ENCODE measurements at regions not wholly inside any gene's neighbourhood (a gene's known extent, or its start where the extent isn't known, plus 50 kb on each side); places are given as distances from the start of the nearest gene placed in this dataset.

GRCh38 chr5:104751969-104752368, 1189.4 kb upstream of the NUDT12 start:
- Histone ChIP-seq H4K8ac (replicated peaks; ENCODE audit: insufficient read length, low read depth, low read length) (no peak overlapping the region), H3K14ac (ENCODE audit: insufficient read depth, low read length) (no peak overlapping the region), H3K27ac (ENCODE audit: insufficient read length, low read depth, low read length) (no peak overlapping the region), H3K79me2 (ENCODE audit: insufficient read depth, low read length) (no peaks in the 10 kb centered on the region), H4K91ac (ENCODE audit: insufficient read length, low read depth, low read length) (no peak overlapping the region), H3K4ac (ENCODE audit: low read depth, low read length) (no peak overlapping the region), H2BK5ac (ENCODE audit: insufficient read length, low read length) (no peak overlapping the region), H2BK15ac (ENCODE audit: low read depth, low read length) (no peak overlapping the region), H3K79me1 (ENCODE audit: insufficient read depth, low read depth, low read length, poor library complexity, severe bottlenecking) (no peaks in the 10 kb centered on the region), H3K18ac (ENCODE audit: insufficient read length, low read depth, low read length) (no peak overlapping the region), H2BK20ac (ENCODE audit: low read depth, low read length, poor library complexity, severe bottlenecking) (no peak overlapping the region), H3K23ac (ENCODE audit: insufficient read length, low read depth, low read length) (no peak overlapping the region), H3K9ac (ENCODE audit: extremely low read depth, insufficient read length, low read length) (no peak overlapping the region), H4K20me1 (ENCODE audit: control insufficient read depth, insufficient read depth, insufficient read length) (no peaks in the 10 kb centered on the region), H2AK5ac (ENCODE audit: insufficient read length, low read length) (no peak overlapping the region), H3T11ph (ENCODE audit: low read length) (no peak overlapping the region), H3K56ac (ENCODE audit: insufficient read length, low read depth, low read length) (no peak overlapping the region), H3K9me3 (ENCODE audit: control insufficient read depth, low read depth, low read length) (no peaks in the 10 kb centered on the region), H2AFZ (ENCODE audit: low read length) (no peak overlapping the region), H3K4me1 (ENCODE audit: insufficient read depth, low read length) (peaks cover 2% of the 10 kb centered on the region; the same call in 1 of the 2 replicates), H2BK120ac (ENCODE audit: low read depth, low read length, poor library complexity, severe bottlenecking) (no peak overlapping the region), H2BK12ac (ENCODE audit: insufficient read length, low read depth, low read length) (no peak overlapping the region), H4K5ac (ENCODE audit: insufficient read length, low read depth, low read length) (no peak overlapping the region), H3K27me3 (ENCODE audit: insufficient read depth, low read length) (no peaks in the 10 kb centered on the region), H3K4me2 (ENCODE audit: insufficient read depth, insufficient read length, low read length) (no peak overlapping the region), H3K23me2 (ENCODE audit: insufficient read length, low read depth, low read length, poor library complexity, severe bottlenecking) (no peaks in the 10 kb centered on the region)
- H3K27me3 Mint-ChIP-seq (ENCODE audit: low read depth): no peaks in the 10 kb centered on the region
- peaks cover 15 to 18% of the 10 kb centered on the region in 2 experiments for H3K4me1 Mint-ChIP-seq
- H3K4me3 Mint-ChIP-seq: no peak overlapping the region
- TF ChIP-seq, protein P1, sequence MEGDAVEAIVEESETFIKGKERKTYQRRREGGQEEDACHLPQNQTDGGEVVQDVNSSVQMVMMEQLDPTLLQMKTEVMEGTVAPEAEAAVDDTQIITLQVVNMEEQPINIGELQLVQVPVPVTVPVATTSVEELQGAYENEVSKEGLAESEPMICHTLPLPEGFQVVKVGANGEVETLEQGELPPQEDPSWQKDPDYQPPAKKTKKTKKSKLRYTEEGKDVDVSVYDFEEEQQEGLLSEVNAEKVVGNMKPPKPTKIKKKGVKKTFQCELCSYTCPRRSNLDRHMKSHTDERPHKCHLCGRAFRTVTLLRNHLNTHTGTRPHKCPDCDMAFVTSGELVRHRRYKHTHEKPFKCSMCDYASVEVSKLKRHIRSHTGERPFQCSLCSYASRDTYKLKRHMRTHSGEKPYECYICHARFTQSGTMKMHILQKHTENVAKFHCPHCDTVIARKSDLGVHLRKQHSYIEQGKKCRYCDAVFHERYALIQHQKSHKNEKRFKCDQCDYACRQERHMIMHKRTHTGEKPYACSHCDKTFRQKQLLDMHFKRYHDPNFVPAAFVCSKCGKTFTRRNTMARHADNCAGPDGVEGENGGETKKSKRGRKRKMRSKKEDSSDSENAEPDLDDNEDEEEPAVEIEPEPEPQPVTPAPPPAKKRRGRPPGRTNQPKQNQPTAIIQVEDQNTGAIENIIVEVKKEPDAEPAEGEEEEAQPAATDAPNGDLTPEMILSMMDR (conservative IDR thresholded peaks at IDR 0.05): no peak
- H3K27ac Mint-ChIP-seq: no peak overlapping the region; a peak in 1 of 7 replicates
- H3K36me3 Mint-ChIP-seq (ENCODE audit: insufficient read depth in 1 of 3, low read depth in 3 of 3): peaks cover 5 to 12% (median 6%) of the 10 kb centered on the region in 3 experiments
- H3K9me3 Mint-ChIP-seq: peaks cover 9% of the 10 kb centered on the region in 2 experiments
- no CpG with 5 or more reads among the region's 1 CpG for WGBS (ENCODE audit: extremely low coverage, insufficient read length, low lambda C conversion rate)
- DNase-seq: no peak
